Prostate gland (tissue), 2 donors: ENCODE measurements at regions not wholly inside any gene's neighbourhood (a gene's known extent, or its start where the extent isn't known, plus 50 kb on each side); places are given as distances from the start of the nearest gene placed in this dataset.

ENCODE experiments used
- CTCF ChIP-seq, 4 experiments: fragments of 200-600 bp in 2 of 4; fragments of 450-650 bp in 2 of 4; sonication (generic) in 2 of 4; IDR thresholded peaks; 1 replicate in 3 of 4; 2 replicates in 1 of 4; pipeline ENCODE4 v1.5.1; 2016 to 2019; ENCODE audit warnings: antibody characterized with exemption in 4 of 4, mild to moderate bottlenecking in 2 of 4, moderate library complexity in 2 of 4
- POLR2A ChIP-seq: fragments of 450-650 bp; IDR thresholded peaks from one replicate; pipeline ENCODE4 v1.6.1; 2016; ENCODE audit warnings: antibody characterized with exemption, mild to moderate bottlenecking

GRCh38 chr17:33739714-33740113 lies 446.6 kb upstream of the ASIC2 start:
- no peak for TF ChIP-seq CTCF (IDR thresholded peaks at IDR 0.05)
- TF ChIP-seq POLR2A = no peak
